EH (cell line): ENCODE measurements at regions not wholly inside any gene's neighbourhood (a gene's known extent, or its start where the extent isn't known, plus 50 kb on each side); places are given as distances from the start of the nearest gene placed in this dataset.
"Not testable (repeated sequence)": the region's sequence is repeated elsewhere in the genome, so short reads cannot be mapped to it uniquely, and the experiment has no call there.

ENCODE experiments used
- DNase-seq: peaks from one replicate; pipeline ENCODE4 v3.0.0-alpha.2; 2015; ENCODE audit warnings: low read depth

DNA sequence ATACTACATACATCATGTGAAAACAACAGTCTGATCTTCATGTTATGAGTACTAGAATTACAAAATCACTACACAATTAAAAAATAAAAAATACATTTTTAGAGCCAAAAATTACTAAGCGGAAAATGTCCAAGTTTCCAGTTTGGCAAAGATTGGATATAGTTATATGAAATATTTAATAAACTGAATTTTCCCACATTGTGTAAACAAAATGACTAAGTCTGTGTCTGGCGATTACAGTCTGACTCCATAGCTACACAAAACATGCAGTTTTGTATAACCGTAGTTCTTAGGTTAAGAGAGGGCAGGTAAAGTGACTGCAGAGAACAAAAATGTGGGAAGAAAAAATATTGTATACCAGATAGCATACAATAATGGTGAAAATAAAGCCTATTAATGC lies 59.2 kb upstream of the TMEM47 start:
- no peak for DNase-seq

GRCh38 chrX:34734383-34734782 lies 77.3 kb upstream of the TMEM47 start:
- peak; percentile 45 for DNase-seq

DNA sequence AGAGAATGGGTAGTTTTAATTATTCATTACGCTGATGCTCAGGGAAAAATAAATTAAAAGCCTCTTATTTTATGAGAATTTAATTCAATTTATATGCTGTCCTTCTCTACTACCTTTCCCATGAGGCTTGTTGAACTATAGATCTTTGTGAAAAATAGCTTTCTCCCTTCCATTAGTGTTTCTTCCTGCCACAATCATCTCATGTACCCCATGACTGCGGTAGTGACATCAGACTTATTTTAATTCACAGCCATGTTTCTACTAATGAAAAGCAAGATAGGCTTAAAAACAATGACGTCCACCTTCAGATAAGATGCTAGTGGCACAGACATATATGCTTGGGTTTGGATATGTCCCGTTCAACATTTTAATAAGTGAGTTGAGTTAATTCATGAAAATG lies 87.4 kb upstream of the TMEM47 start:
- DNase-seq, result no peak

- no peak for DNase-seq
These were observed 92.8 kb upstream of the TMEM47 start for GRCh38 chrX:34749896-34750295.

DNA sequence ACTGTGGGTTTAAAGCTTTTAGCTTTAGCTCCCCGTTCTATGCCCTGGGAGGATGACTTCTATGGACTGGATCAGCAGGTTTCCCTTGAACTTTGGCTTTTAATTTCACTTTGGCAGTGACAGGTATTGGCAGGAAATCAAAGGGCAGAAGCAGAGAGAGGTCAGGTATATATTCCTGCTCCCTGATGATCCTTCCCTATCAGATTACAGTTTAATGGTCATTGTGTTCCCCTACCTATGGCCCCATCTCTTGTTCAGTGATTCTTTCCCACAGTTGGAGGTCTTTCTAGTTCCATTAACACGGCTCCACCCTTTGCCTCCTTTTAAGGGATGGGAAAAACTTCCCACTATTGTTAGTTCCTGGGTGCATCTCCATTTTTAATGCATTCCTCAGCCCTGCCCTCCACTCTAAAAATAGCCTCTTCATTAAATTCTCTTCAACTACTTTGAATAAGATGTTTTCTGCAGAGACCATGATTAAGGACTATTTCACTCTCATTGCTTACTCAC lies 107.8 kb upstream of the TMEM47 start:
- peak; percentile 80 for DNase-seq

- DNase-seq, result no peak
These were observed 111.2 kb upstream of the TMEM47 start for GRCh38 chrX:34768290-34768689.

DNA sequence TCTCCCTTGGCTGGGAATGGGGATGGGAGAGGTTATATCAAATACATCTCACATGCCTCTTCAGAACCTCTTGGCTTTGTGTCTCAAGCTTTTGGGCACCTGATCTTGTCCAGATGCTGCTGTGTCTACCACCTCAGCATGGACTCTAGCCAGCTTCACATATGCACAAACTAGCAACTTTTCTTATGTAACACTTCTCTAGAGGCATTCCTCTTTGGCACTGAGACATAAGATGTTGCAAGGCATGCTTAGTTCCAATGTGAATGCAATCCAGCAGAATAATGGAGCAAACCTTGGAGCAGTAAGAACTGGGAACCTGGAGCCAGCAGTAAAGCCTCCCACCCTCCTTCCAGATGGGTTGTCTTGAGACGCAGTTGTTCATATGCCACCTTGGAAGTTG lies 113.4 kb upstream of the TMEM47 start:
- DNase-seq, result no peak

GRCh38 chrX:34778916-34779315 lies 121.8 kb upstream of the TMEM47 start:
- DNase-seq, result peak; percentile 88

DNA sequence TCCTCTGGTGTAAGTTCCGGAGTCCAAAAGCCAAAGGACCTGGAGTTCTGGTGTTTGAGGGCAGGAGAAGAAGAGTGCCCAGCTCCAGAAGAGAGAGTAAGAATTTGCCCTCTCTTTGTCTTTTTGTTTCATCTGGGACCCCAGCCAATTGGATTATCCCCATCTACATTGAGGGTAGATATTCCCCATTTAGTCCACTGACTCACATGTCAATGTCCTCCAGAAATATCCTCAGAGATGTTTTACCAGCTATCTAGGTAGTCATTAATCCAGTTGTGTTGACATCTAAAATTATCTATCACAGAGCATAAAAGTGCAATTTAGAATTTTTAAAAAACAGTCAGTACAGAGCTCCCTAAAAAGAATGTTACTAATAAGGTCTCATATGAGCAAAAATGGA lies 132.9 kb upstream of the TMEM47 start:
- peak; percentile 31 for DNase-seq

- DNase-seq, result no peak
These were observed 136.6 kb upstream of the FAM47B start for GRCh38 chrX:34805951-34806350.

- no peak for DNase-seq
These were observed 133.5 kb upstream of the FAM47B start for GRCh38 chrX:34809096-34809495.

GRCh38 chrX:34810364-34810763 lies 132.2 kb upstream of the FAM47B start:
- peak; percentile 45 for DNase-seq

- DNase-seq, result no peak
These were observed 131.7 kb upstream of the FAM47B start for GRCh38 chrX:34810916-34811315.

DNA sequence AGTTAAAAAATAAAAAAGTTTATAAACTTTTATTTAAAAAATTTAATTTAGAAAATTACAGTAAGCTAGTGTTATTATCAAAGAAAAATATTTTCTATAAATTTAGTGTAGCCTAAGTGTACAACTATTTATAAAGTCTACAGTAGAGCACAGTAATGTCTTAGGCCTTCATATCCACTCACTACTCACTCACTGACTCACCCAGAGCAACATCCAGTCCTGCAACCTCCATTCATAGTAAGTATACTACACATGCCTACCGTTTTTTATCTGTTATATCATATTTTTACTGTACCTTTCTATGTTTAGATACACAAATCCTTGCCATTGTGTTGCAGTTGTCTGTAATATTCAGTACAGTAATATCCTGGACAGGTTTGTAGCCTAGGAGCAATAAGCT lies 129.0 kb upstream of the FAM47B start:
- peak; percentile 61 for DNase-seq

DNA sequence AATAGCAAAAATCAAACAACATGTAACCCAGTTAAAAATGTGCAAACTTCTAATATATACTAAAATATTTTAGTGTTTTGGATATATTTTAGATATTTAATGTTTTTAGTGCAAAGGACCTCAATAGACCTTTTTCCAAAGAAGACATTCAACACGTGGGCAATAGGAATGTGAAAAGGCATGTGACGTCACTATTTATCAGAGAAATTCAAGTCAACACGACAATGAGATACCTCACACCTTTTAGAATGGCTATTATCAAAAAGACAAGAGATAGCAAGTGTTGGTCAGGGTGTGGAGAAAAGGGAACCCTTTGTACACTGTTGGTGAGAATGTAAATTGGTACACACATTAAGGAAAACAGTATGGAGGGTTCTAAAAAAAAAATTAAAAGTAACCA lies 115.6 kb upstream of the FAM47B start:
- no peak for DNase-seq

GRCh38 chrX:34839451-34839850 lies 103.1 kb upstream of the FAM47B start:
- DNase-seq, result no peak

- not testable (repeated sequence) for DNase-seq
These were observed 101.4 kb upstream of the FAM47B start for GRCh38 chrX:34841205-34841604.

GRCh38 chrX:34848281-34848680 lies 94.3 kb upstream of the FAM47B start:
- peak; percentile 85 for DNase-seq

GRCh38 chrX:34849371-34849770 lies 93.2 kb upstream of the FAM47B start:
- peak; percentile 77 for DNase-seq

GRCh38 chrX:34859191-34859590 lies 83.4 kb upstream of the FAM47B start:
- DNase-seq, result no peak

DNA sequence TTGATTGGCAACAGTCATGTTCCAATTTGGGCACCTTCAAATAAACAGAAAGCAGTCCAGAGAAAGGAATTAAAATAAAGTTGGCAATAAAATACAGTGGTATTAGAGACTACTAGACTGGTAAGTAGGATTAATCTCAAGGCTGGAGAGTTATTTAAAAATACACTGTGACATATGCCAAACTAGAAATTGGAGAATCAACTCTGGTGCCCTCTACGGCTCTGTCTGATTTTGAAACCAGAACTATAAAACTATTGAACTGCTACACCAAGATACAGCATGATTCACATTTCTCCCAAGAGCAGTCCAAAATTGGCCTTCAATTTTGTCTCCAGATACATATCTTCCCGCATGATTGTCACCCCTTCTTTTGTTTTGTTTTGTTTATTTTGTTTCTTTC lies 78.7 kb upstream of the FAM47B start:
- DNase-seq, result no peak

DNA sequence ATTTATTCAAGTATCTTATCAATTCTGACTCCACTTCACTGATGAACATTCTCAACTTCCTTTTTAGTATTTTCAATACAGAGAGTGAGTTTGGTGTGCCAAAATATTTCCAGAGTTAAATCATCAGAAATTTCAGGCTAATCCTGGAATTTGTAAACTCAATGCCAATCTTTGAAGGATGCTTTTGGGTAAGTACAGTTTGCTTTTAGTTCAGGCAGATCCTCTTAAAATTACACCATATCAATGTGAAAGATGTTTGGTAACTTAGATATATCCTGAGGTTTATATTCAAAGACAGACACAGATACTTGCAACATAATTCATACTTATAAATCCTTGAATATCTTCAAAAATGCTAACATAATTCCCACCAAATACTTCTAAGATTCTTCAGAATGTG lies 76.0 kb upstream of the FAM47B start:
- DNase-seq, result peak; percentile 63

DNA sequence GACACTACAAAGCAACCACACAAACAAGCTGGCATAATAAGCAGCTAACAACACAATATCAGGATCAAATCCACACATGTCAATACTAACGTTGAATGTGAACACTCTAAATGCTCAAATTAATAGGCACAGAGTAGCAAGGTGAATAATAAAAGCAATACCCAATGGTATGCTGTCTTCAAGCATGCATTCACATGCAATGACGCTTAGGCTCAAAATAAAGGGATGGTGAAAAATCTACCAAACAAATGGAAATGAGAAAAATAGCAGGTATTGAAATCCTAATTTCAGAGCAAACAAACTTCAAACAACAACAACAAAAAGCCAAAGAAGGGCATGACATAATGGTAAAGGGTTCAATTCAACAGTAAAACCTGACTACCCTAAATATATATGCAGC lies 74.0 kb upstream of the FAM47B start:
- no peak for DNase-seq

DNA sequence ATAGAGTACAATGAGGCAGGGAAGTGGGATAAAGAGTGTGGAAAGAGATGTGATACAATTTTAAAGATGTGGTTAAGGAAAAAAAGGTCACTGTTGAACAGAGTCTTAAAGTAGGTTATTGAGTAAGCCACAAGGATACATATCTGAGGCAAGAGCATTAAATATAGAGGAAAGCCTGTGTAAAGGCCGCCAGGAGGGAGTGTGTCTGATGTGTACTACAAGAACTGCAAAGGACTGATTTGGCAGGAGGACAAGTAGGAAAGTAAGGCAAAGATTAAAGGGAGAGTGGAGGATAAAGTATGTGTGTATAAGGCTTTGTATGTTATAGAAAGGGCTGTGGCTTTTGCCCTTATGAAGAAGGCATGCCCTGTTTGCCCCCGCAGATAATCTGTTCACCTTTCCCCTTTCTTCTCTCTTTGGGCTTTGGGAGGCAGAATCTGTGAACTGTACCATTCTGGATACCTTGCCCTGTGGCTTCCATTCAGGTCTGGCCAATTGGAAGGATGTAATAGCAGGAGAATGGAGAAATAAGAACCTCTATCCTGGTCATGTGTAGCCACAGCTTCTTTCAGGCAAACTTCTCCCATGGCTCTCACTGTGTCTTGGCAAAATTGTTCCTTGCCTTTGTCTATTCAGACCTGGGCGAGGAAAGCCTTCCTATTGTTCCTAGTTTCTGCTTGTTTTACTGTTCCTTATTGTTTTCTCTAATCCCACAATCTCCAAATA lies 68.9 kb upstream of the FAM47B start:
- no peak for DNase-seq
